WTC11 (cell line): ENCODE measurements at regions not wholly inside any gene's neighbourhood (a gene's known extent, or its start where the extent isn't known, plus 50 kb on each side); places are given as distances from the start of the nearest gene placed in this dataset.

Source experiments
- ATAC-seq: fragments of 200-7000 bp; cut with Tn5 transposase; 2 replicates; pipeline ENCODE4 v1.10.0; 2021; ENCODE audit warnings: mild to moderate bottlenecking, moderate library complexity
- CTCF ChIA-PET: fragments of 300-600 bp; sonication (Branson Sonifier 250); formaldehyde crosslinking; loops from one replicate; lab custom pipeline; 2021; ENCODE audit warnings: antibody characterized with exemption; lab: Charles Lee
- POLR2A ChIA-PET: fragments of 350-600 bp; sonication (Branson Sonifier 250); formaldehyde crosslinking; loops from one replicate; lab custom pipeline; 2021; ENCODE audit warnings: antibody characterized with exemption; lab: Charles Lee
- DNase-seq: peaks from one replicate; pipeline ENCODE4 v3.0.0; 2021; ENCODE audit warnings: low spot score
- H3K27ac Mint-ChIP-seq: 2 replicates; pipeline ENCODE4 v1.8.0; 2021; ENCODE audit warnings: mixed read lengths
- H3K27me3 Mint-ChIP-seq: 2 replicates; pipeline ENCODE4 v1.8.0; 2021; ENCODE audit warnings: low read depth, mild to moderate bottlenecking, moderate library complexity, mixed read lengths
- H3K36me3 Mint-ChIP-seq: 2 replicates; pipeline ENCODE4 v1.8.0; 2021; ENCODE audit warnings: mixed read lengths
- H3K4me1 Mint-ChIP-seq: 2 replicates; pipeline ENCODE4 v1.8.0; 2022; ENCODE audit warnings: mixed read lengths
- H3K4me3 Mint-ChIP-seq: 2 replicates; pipeline ENCODE4 v1.8.0; 2021; ENCODE audit warnings: mild to moderate bottlenecking, moderate library complexity, mixed read lengths
- H3K9me3 Mint-ChIP-seq: 2 replicates; pipeline ENCODE4 v1.8.0; 2021; ENCODE audit warnings: mixed read lengths
- CBFB ChIP-seq: sonication (generic); formaldehyde crosslinking; IDR thresholded peaks from 2 replicates; pipeline ENCODE4 v1.8.1; 2022; ENCODE audit warnings: mild to moderate bottlenecking, low read depth, missing genetic modification reagents
- CREM ChIP-seq: sonication (generic); formaldehyde crosslinking; IDR thresholded peaks from 2 replicates; pipeline ENCODE4 v1.8.1; 2022; ENCODE audit warnings: mild to moderate bottlenecking, missing genetic modification reagents, moderate library complexity
- EMX1 ChIP-seq: fragments of 250-450 bp; sonication (Bioruptor Pico); IDR thresholded peaks from 2 replicates; pipeline ENCODE4 v1.8.0; 2021; ENCODE audit warnings: mild to moderate bottlenecking
- FOXJ3 ChIP-seq: sonication (generic); formaldehyde crosslinking; IDR thresholded peaks from 2 replicates; pipeline ENCODE4 v1.9.0; 2021; ENCODE audit warnings: missing genetic modification reagents, mild to moderate bottlenecking, borderline replicate concordance
- FOXP1 ChIP-seq: sonication (generic); formaldehyde crosslinking; IDR thresholded peaks from 2 replicates; pipeline ENCODE4 v1.8.0; 2022; ENCODE audit warnings: missing genetic modification reagents, mild to moderate bottlenecking, moderate library complexity, borderline replicate concordance
- GRHL2 ChIP-seq: fragments of 250-450 bp; sonication (Bioruptor Pico); IDR thresholded peaks from 2 replicates; pipeline ENCODE4 v1.8.0; 2022; ENCODE audit warnings: mild to moderate bottlenecking, moderate library complexity; ENCODE audit not compliant: insufficient replicate concordance, severe bottlenecking
- GTF2I ChIP-seq: fragments of 250-450 bp; sonication (Bioruptor Pico); conservative IDR thresholded peaks from 2 replicates; pipeline ENCODE4 v1.4.0; 2021; ENCODE audit warnings: mild to moderate bottlenecking
- NFYB ChIP-seq: sonication (generic); formaldehyde crosslinking; conservative IDR thresholded peaks from 2 replicates; pipeline ENCODE4 v1.8.0; 2022; ENCODE audit warnings: low read depth, missing genetic modification reagents
- NR3C1 ChIP-seq: sonication (generic); formaldehyde crosslinking; conservative IDR thresholded peaks from 2 replicates; pipeline ENCODE4 v1.8.1; 2023; ENCODE audit warnings: low read depth, mild to moderate bottlenecking, missing genetic modification reagents
- PRRX2 ChIP-seq: fragments of 250-450 bp; sonication (Bioruptor Pico); IDR thresholded peaks from 2 replicates; pipeline ENCODE4 v1.8.0; 2021; ENCODE audit warnings: mild to moderate bottlenecking
- SMAD3 ChIP-seq: sonication (generic); formaldehyde crosslinking; IDR thresholded peaks from 2 replicates; pipeline ENCODE4 v1.8.0; 2022; ENCODE audit warnings: missing genetic modification reagents, mild to moderate bottlenecking, borderline replicate concordance
- SP1 ChIP-seq: sonication (generic); formaldehyde crosslinking; conservative IDR thresholded peaks from 2 replicates; pipeline ENCODE4 v1.8.1; 2022; ENCODE audit warnings: missing genetic modification reagents
- TCF7 ChIP-seq: sonication (generic); formaldehyde crosslinking; IDR thresholded peaks from 2 replicates; pipeline ENCODE4 v1.8.0; 2022; ENCODE audit warnings: mild to moderate bottlenecking, low read depth, missing genetic modification reagents, moderate library complexity
- ZNF317 ChIP-seq: sonication (generic); formaldehyde crosslinking; IDR thresholded peaks from 2 replicates; pipeline ENCODE4 v1.8.1; 2023; ENCODE audit warnings: low read depth, mild to moderate bottlenecking, moderate library complexity, missing genetic modification reagents, borderline replicate concordance
- ZNF671 ChIP-seq: fragments of 250-450 bp; sonication (Bioruptor Pico); IDR thresholded peaks from 2 replicates; pipeline ENCODE4 v1.8.0; 2021; ENCODE audit warnings: mild to moderate bottlenecking
- TF ChIP-seq, protein P1 (sequence below): sonication (generic); formaldehyde crosslinking; IDR thresholded peaks from 2 replicates; pipeline ENCODE4 v1.8.0; 2023; ENCODE audit warnings: missing genetic modification reagents
- TF ChIP-seq, protein P2 (sequence below): sonication (generic); formaldehyde crosslinking; IDR thresholded peaks from 2 replicates; pipeline ENCODE4 v1.8.1; 2022; ENCODE audit warnings: low read depth, missing genetic modification reagents, borderline replicate concordance
- TF ChIP-seq, protein P3 (sequence below): sonication (generic); formaldehyde crosslinking; IDR thresholded peaks from 2 replicates; pipeline ENCODE4 v1.8.0; 2022; ENCODE audit warnings: mild to moderate bottlenecking, missing genetic modification reagents
- TF ChIP-seq, protein P4 (sequence below): sonication (generic); formaldehyde crosslinking; IDR thresholded peaks from 2 replicates; pipeline ENCODE4 v1.8.0; 2022; ENCODE audit warnings: mild to moderate bottlenecking, missing genetic modification reagents

DNA sequence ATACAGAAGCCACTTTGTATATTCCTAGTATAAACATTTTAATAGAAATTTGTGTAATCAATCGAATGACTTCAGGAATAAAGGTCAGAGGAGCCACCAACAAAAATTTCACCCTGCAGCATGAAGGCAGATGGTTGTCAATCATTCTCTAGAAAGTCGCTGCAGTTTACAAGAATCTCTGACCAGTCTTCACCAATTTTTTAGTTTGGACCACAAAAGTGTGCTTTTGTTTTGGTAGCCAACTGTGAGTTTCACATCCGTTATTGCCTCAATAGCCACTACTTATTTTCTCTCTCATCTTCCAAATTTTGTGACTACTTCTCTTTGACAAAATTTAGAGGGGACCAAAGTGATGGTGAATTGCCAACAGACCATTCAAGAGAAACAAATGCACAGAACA is 1155.6 kb downstream of the AMY1C start (continued):
- TF ChIP-seq, protein P1, sequence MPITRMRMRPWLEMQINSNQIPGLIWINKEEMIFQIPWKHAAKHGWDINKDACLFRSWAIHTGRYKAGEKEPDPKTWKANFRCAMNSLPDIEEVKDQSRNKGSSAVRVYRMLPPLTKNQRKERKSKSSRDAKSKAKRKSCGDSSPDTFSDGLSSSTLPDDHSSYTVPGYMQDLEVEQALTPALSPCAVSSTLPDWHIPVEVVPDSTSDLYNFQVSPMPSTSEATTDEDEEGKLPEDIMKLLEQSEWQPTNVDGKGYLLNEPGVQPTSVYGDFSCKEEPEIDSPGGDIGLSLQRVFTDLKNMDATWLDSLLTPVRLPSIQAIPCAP (CRISPR knock-in tag), result no peak

DNA sequence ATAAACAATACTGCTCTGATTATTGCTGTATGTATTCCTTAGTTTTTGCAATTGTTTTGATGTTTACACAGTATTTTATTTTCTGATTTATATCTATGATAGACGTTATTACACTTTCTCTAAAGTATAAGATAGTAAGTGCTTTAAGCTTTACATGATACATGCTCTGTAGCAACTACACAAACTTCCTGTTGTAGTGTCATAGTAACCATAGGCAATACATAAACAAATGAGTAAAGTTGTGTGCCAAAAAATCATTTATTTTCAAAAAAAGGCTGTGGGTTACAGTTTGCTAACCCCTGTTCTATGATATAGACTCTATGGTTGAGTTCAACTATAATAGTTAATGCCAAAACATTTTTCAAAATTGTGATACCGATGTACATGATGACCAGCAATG is 1156.4 kb downstream of the AMY1C start:
- POLR2A ChIA-PET, result no interaction called here
- ATAC-seq, result no peak
- no peak for DNase-seq
- Mint-ChIP-seq H3K36me3 (peaks cover 6% of the 10 kb centered on the region; the same call in 1 of the 2 replicates), H3K4me1 (no peaks in the 10 kb centered on the region), H3K4me3 (no peak overlapping the region), H3K27me3 (no peaks in the 10 kb centered on the region), H3K9me3 (peaks cover 29% of the 10 kb centered on the region), H3K27ac (no peak overlapping the region)
- CTCF ChIA-PET, result no interaction called here
- TF ChIP-seq GTF2I, result no peak

DNA sequence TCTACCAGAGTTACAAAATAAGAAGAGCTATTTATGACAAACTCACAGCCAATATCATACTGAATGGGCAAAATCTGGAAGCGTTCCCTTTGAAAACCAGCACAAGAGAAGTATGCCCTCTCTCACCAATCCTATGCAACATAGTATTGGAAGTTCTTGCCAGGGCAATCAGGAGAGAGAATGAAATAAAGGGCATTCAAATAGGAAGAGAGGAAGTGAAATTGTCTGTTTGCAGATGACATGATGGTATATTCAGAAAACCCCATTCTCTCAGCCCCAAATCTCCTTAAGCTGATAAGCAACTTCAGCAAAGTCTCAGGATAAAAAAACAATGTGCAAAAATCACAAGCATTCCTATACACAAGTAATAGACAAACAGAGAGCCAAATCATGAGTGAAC is 1169.5 kb downstream of the AMY1C start:
- DNase-seq, result no peak
- Mint-ChIP-seq H3K27ac (no peak overlapping the region), H3K9me3 (peaks cover 3% of the 10 kb centered on the region; the same call in 1 of the 2 replicates), H3K27me3 (no peaks in the 10 kb centered on the region), H3K4me3 (no peak overlapping the region), H3K4me1 (no peaks in the 10 kb centered on the region), H3K36me3 (no peaks in the 10 kb centered on the region)
- no peak for TF ChIP-seq GRHL2 (CRISPR knock-in tag)
- no peak for TF ChIP-seq CBFB (CRISPR knock-in tag)
- TF ChIP-seq PRRX2, result no peak
- TF ChIP-seq FOXJ3, result no peak
- TF ChIP-seq CREM (CRISPR knock-in tag), result no peak
- TF ChIP-seq NFYB (CRISPR knock-in tag), result no peak
- no peak for TF ChIP-seq SMAD3 (CRISPR knock-in tag)
- ChIA-PET POLR2A (no interaction called here), CTCF (no interaction called here)
- ATAC-seq, result no peak

DNA sequence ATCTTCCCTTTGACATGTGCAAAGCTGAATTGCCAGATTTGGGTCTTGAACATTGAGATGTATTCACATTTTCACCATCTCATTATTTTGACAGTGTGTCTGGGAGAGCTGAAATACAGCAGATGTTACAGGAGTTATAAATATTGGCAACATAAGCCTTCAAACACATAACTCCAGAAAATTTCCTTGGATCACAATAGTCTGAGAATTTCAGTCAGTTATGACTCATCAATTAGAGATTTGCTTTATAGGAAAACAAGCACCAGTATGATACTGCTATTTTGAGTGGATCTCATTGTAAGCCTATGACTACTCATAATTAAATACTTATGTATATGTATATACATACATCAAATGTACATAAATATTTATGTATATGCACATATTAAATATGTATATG is 1171.8 kb downstream of the AMY1C start:
- no peak for TF ChIP-seq NR3C1
- TF ChIP-seq, protein P2, sequence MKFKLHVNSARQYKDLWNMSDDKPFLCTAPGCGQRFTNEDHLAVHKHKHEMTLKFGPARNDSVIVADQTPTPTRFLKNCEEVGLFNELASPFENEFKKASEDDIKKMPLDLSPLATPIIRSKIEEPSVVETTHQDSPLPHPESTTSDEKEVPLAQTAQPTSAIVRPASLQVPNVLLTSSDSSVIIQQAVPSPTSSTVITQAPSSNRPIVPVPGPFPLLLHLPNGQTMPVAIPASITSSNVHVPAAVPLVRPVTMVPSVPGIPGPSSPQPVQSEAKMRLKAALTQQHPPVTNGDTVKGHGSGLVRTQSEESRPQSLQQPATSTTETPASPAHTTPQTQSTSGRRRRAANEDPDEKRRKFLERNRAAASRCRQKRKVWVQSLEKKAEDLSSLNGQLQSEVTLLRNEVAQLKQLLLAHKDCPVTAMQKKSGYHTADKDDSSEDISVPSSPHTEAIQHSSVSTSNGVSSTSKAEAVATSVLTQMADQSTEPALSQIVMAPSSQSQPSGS (CRISPR knock-in tag), result no peak
- TF ChIP-seq EMX1, result no peak
- no peak for TF ChIP-seq SP1 (CRISPR knock-in tag)
- CTCF ChIA-PET, result no interaction called here
- no peaks in the 10 kb centered on the region for H3K27me3 Mint-ChIP-seq
- H3K36me3 Mint-ChIP-seq, result no peaks in the 10 kb centered on the region
- H3K4me1 Mint-ChIP-seq, result no peaks in the 10 kb centered on the region
- POLR2A ChIA-PET, result no interaction called here
- peaks cover 8% of the 10 kb centered on the region; the same call in 1 of the 2 replicates for H3K9me3 Mint-ChIP-seq
- no peak overlapping the region for H3K27ac Mint-ChIP-seq
- DNase-seq, result no peak
- H3K4me3 Mint-ChIP-seq, result no peak overlapping the region
- ATAC-seq, result no peak

DNA sequence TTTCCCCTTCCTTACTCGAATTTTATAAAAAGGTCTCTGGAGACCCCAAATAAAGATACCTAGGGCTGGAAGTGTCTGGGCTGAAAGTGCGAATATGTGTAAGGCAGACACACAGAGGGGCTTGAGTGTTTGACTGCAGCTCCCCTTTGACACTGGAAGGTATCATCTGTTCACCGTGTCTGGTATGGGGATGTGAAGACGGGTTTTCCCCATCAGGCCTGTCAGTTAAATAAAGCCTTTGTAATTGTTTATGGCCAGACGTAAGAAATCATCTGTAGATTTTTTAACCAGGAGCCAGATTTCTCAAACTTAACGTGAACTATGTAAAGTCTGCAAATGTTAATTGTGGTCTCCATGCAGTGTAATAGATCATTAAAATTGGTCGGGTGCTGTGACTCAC is 1173.4 kb downstream of the AMY1C start:
- ChIA-PET POLR2A (no interaction called here), CTCF (no interaction called here)
- no peak for DNase-seq
- no peak for ATAC-seq
- H3K4me1 Mint-ChIP-seq, result peaks cover 12% of the 10 kb centered on the region
- no peaks in the 10 kb centered on the region for H3K36me3 Mint-ChIP-seq
- H3K9me3 Mint-ChIP-seq, result peaks cover 5% of the 10 kb centered on the region; the same call in 1 of the 2 replicates
- H3K4me3 Mint-ChIP-seq, result no peak overlapping the region
- TF ChIP-seq ZNF671 (CRISPR knock-in tag) (no peak), FOXP1 (no peak), FOXJ3 (no peak)
- no peaks in the 10 kb centered on the region for H3K27me3 Mint-ChIP-seq
- no peak overlapping the region for H3K27ac Mint-ChIP-seq

DNA sequence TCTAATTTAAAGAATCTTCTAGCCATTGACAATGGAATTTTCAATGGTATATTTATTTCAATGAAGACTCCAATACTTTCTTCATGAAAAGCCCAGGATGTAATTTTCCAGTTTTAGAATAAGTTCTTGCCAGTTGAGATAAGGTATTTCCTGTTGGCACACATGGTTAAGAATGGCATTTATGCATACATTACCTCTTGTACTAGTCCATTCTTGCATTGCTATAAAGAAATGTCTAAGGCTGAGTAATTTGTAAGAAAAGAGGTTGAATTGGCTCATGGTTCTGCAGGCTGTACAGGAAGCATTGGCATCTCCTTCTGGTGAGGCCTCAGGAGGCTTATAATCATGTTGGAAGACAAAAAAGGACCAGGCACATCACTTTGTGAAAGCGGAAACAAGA is 1179.6 kb downstream of the AMY1C start:
- POLR2A ChIA-PET, result no interaction called here
- H3K27me3 Mint-ChIP-seq, result no peaks in the 10 kb centered on the region; the same call in 1 of the 2 replicates
- TF ChIP-seq ZNF317 (no peak), FOXP1 (no peak), TCF7 (no peak)
- TF ChIP-seq, protein P3, sequence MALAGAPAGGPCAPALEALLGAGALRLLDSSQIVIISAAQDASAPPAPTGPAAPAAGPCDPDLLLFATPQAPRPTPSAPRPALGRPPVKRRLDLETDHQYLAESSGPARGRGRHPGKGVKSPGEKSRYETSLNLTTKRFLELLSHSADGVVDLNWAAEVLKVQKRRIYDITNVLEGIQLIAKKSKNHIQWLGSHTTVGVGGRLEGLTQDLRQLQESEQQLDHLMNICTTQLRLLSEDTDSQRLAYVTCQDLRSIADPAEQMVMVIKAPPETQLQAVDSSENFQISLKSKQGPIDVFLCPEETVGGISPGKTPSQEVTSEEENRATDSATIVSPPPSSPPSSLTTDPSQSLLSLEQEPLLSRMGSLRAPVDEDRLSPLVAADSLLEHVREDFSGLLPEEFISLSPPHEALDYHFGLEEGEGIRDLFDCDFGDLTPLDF, result no peak
- TF ChIP-seq, protein P4, sequence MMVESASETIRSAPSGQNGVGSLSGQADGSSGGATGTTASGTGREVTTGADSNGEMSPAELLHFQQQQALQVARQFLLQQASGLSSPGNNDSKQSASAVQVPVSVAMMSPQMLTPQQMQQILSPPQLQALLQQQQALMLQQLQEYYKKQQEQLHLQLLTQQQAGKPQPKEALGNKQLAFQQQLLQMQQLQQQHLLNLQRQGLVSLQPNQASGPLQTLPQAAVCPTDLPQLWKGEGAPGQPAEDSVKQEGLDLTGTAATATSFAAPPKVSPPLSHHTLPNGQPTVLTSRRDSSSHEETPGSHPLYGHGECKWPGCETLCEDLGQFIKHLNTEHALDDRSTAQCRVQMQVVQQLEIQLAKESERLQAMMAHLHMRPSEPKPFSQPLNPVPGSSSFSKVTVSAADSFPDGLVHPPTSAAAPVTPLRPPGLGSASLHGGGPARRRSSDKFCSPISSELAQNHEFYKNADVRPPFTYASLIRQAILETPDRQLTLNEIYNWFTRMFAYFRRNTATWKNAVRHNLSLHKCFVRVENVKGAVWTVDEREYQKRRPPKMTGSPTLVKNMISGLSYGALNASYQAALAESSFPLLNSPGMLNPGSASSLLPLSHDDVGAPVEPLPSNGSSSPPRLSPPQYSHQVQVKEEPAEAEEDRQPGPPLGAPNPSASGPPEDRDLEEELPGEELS, result no peak
- TF ChIP-seq, protein P2 (CRISPR knock-in tag), result no peak

More for the DNA sequence above, 1179.6 kb downstream of the AMY1C start:
- Mint-ChIP-seq H3K9me3 (peaks cover 13% of the 10 kb centered on the region), H3K36me3 (no peaks in the 10 kb centered on the region), H3K4me1 (peaks cover 12% of the 10 kb centered on the region), H3K4me3 (no peak overlapping the region), H3K27ac (no peak overlapping the region)
- CTCF ChIA-PET, result no interaction called here
- no peak for ATAC-seq
- DNase-seq, result no peak
